PC-9 (cell line): ENCODE measurements at regions not wholly inside any gene's neighbourhood (a gene's known extent, or its start where the extent isn't known, plus 50 kb on each side); places are given as distances from the start of the nearest gene placed in this dataset.
A peak's percentile ranks its signal among the peaks of the same experiment; 100 is the strongest.

Source experiments
- BruUV-seq: library from RNA; stranded (reverse); fragments of 400-500 nt; replicated peaks from 2 replicates; lab custom pipeline; 2021; lab: Mats Ljungman, UMichigan
- CTCF ChIA-PET: fragments of 300-600 bp; sonication (Branson Sonifier 250); formaldehyde crosslinking; loops from one replicate; lab custom pipeline; 2022; ENCODE audit warnings: antibody characterized with exemption; lab: Charles Lee
- POLR2A ChIA-PET: fragments of 300-600 bp; sonication (Branson Sonifier 250); formaldehyde crosslinking; loops from one replicate; lab custom pipeline; 2022; ENCODE audit warnings: antibody characterized with exemption; ENCODE audit not compliant: unreplicated experiment; lab: Charles Lee
- DNase-seq, 2 experiments: peaks; one replicate each; pipeline versions ENCODE4 v3.0.0 to v3.0.0-alpha.2; 2015 to 2022; ENCODE audit warnings: mixed read lengths in 1 of 2
- H2AFZ ChIP-seq: fragments of 200-600 bp; sonication (generic); 2 replicates; pipeline ENCODE4 v1.8.1; 2017; ENCODE audit warnings: antibody characterized with exemption
- H3F3A ChIP-seq: fragments of 200-600 bp; sonication (generic); 2 replicates; pipeline ENCODE4 v1.8.1; 2017; ENCODE audit warnings: antibody characterized with exemption, mild to moderate bottlenecking, low read depth; ENCODE audit not compliant: insufficient read depth
- H3K27ac ChIP-seq: fragments of 200-600 bp; sonication (generic); 2 replicates; pipeline ENCODE4 v1.6.1; 2016; ENCODE audit warnings: mixed run types
- H3K27me3 ChIP-seq: fragments of 200-600 bp; sonication (generic); 2 replicates; pipeline ENCODE4 v1.6.1; 2016; ENCODE audit warnings: low read depth, mixed run types; ENCODE audit not compliant: insufficient read depth
- H3K36me3 ChIP-seq: fragments of 200-600 bp; sonication (generic); 2 replicates; pipeline ENCODE4 v1.6.1; 2016; ENCODE audit warnings: low read depth, mixed run types
- H3K4me1 ChIP-seq: fragments of 200-600 bp; sonication (generic); replicated peaks from 2 replicates; pipeline ENCODE4 v1.6.1; 2016; ENCODE audit warnings: mixed run types; ENCODE audit not compliant: insufficient read depth
- H3K4me2 ChIP-seq: fragments of 200-600 bp; sonication (generic); 2 replicates; pipeline ENCODE4 v1.6.1; 2017; ENCODE audit warnings: mixed run types
- H3K4me3 ChIP-seq: fragments of 200-600 bp; sonication (generic); 2 replicates; pipeline ENCODE4 v1.6.1; 2016; ENCODE audit warnings: mixed run types
- H3K79me2 ChIP-seq: fragments of 200-600 bp; sonication (generic); 2 replicates; pipeline ENCODE4 v1.6.1; 2017; ENCODE audit warnings: low read depth, mixed run types
- H3K9me2 ChIP-seq: fragments of 200-600 bp; sonication (generic); 2 replicates; pipeline ENCODE4 v1.8.1; 2017; ENCODE audit warnings: mild to moderate bottlenecking; ENCODE audit not compliant: insufficient read depth
- H3K9me3 ChIP-seq: fragments of 200-600 bp; sonication (generic); 2 replicates; pipeline ENCODE4 v1.8.1; 2016; ENCODE audit warnings: low read depth; ENCODE audit not compliant: insufficient read depth
- H4K20me1 ChIP-seq: fragments of 200-600 bp; sonication (generic); 2 replicates; pipeline ENCODE4 v1.8.1; 2017; ENCODE audit not compliant: insufficient read depth
- CTCF ChIP-seq: fragments of 200-600 bp; sonication (generic); conservative IDR thresholded peaks from 2 replicates; pipeline ENCODE4 v1.6.1; 2017; ENCODE audit warnings: mixed run types, antibody characterized with exemption, mild to moderate bottlenecking, moderate library complexity
- EZH2 ChIP-seq: fragments of 200-600 bp; sonication (generic); IDR thresholded peaks from 2 replicates; pipeline ENCODE4 v1.8.0; 2017; ENCODE audit warnings: antibody characterized with exemption, low read depth
- intact Hi-C: fragments of 100-400 bp; cut with micrococcal nuclease; formaldehyde crosslinking; loops from one replicate; pipeline ENCODE4 v1.10.0; 2022; ENCODE audit not compliant: unreplicated experiment

DNA sequence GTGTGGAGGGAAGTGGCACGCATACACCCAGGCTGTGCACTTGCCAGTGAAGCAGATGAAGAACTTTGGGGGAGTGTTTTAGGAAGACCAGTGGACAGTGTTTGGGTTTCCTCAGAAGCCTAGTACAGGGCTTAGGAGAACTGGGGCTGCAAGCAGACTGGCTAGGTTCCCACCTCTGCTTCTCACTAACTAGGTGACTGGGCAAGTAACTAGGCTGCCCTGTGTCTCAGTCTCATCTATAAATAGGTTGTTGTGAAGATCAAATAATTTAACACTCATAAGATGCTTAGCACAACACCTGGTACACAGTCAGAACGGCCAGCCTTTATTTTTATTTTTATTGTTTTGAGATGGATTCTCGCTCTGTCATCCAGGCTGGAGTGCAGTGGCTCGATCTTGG is 312.1 kb downstream of the CDH26 start:
- Histone ChIP-seq H2AFZ (no peak overlapping the region), H3K27me3 (peaks cover 88% of the 10 kb centered on the region), H3F3A (no peaks in the 10 kb centered on the region), H3K4me1 (no peaks in the 10 kb centered on the region), H3K9me3 (no peaks in the 10 kb centered on the region), H3K79me2 (no peaks in the 10 kb centered on the region), H4K20me1 (peaks cover 3% of the 10 kb centered on the region; the same call in 1 of the 2 replicates), H3K4me2 (no peak overlapping the region), H3K27ac (no peak overlapping the region), H3K4me3 (no peak overlapping the region), H3K36me3 (no peaks in the 10 kb centered on the region), H3K9me2 (no peaks in the 10 kb centered on the region)
- no peak for TF ChIP-seq CTCF
- TF ChIP-seq EZH2, result no peak
- no TSS peak for BruUV-seq
- no peak for DNase-seq
- CTCF ChIA-PET, result no interaction called here
- intact Hi-C loops, result no loop called here
- POLR2A ChIA-PET, result no interaction called here

DNA sequence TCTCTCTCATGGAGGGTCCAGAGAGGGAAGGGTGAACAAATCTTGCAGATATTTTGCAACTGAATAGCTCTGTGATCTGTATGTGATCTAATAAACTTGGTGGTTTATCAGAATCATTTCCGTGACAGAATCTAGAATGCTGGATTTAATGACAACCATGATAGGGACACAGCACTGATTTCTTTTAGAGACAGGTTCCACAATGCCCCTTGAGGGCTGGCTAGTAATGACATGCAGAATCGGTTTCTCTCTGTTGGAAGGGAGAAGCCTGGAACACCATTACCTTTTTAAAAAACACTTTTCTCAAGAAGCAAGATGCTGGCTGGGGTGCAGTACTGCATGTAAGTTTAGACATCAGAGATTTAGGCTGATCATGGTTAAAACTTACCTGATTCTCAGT is 313.4 kb downstream of the CDH26 start:
- no peak for DNase-seq
- no peaks in the 10 kb centered on the region for H3K79me2 ChIP-seq
- no peak overlapping the region for H2AFZ ChIP-seq
- no peaks in the 10 kb centered on the region for H3F3A ChIP-seq
- POLR2A ChIA-PET, result no interaction called here
- H3K4me3 ChIP-seq, result no peak overlapping the region
- CTCF ChIA-PET, result no interaction called here
- peaks cover 3% of the 10 kb centered on the region; the same call in 1 of the 2 replicates for H4K20me1 ChIP-seq
- no peaks in the 10 kb centered on the region for H3K4me1 ChIP-seq
- no peaks in the 10 kb centered on the region for H3K9me2 ChIP-seq
- no peaks in the 10 kb centered on the region for H3K36me3 ChIP-seq
- H3K27ac ChIP-seq, result no peak overlapping the region
- no TSS peak for BruUV-seq
- no peak overlapping the region for H3K4me2 ChIP-seq
- no peak for TF ChIP-seq EZH2
- peak; percentile 50; the same call in 1 of the 2 replicates for TF ChIP-seq CTCF
- no peaks in the 10 kb centered on the region for H3K9me3 ChIP-seq
- intact Hi-C loops, result no loop called here
- H3K27me3 ChIP-seq, result peaks cover 89% of the 10 kb centered on the region

DNA sequence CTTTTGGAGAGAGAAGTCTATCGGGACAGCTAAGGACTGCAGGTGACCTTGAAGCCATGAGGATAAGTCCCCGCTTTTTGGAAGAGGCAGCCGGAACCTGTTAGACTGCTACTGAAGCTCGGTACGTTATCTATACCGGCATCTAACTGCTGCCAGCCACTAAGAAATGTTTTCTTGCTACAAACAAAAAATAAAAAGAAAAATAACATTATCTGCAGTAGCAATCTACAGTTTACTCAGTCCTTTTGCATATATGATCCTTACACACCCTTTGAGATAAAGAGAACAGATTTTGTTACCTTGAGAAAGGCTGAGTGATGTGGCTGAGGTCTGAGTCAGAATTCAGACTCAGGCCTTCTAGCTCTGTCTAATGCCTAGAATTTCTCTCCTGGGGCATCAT is 314.6 kb downstream of the CDH26 start:
- Histone ChIP-seq H3F3A (no peaks in the 10 kb centered on the region), H4K20me1 (0 out of 2 replicates have a peak, but pooled peaks cover 3% of the 10 kb centered on the region), H2AFZ (no peak overlapping the region), H3K4me3 (no peak overlapping the region), H3K4me1 (no peaks in the 10 kb centered on the region), H3K9me2 (no peaks in the 10 kb centered on the region), H3K27me3 (peaks cover 92% of the 10 kb centered on the region), H3K9me3 (no peaks in the 10 kb centered on the region), H3K4me2 (no peak overlapping the region), H3K36me3 (no peaks in the 10 kb centered on the region), H3K27ac (no peak overlapping the region), H3K79me2 (no peaks in the 10 kb centered on the region)
- CTCF ChIA-PET, result no interaction called here
- POLR2A ChIA-PET, result no interaction called here
- intact Hi-C loops, result no loop called here
- DNase-seq, result no peak
- no TSS peak for BruUV-seq
- TF ChIP-seq EZH2 (no peak), CTCF (no peak)
